Sigmoid colon (tissue), 3 donors: ENCODE measurements at regions not wholly inside any gene's neighbourhood (a gene's known extent, or its start where the extent isn't known, plus 50 kb on each side); places are given as distances from the start of the nearest gene placed in this dataset.

Experiments used
- CTCF ChIP-seq, 4 experiments: fragments of 450-650 bp in 3 of 4; fragments of 200-600 bp in 1 of 4; IDR thresholded peaks; one replicate each; pipeline ENCODE4 v1.5.1; 2016 to 2019; ENCODE audit warnings: antibody characterized with exemption in 4 of 4, mild to moderate bottlenecking in 3 of 4, moderate library complexity in 2 of 4
- POLR2A ChIP-seq, 2 donors: fragments of 450-650 bp; IDR thresholded peaks; one replicate each; pipeline ENCODE4 v1.6.1; 2016; ENCODE audit warnings: antibody characterized with exemption in 2 of 2, mild to moderate bottlenecking in 2 of 2, moderate library complexity in 2 of 2

- TF ChIP-seq CTCF (IDR thresholded peaks at IDR 0.05) (no peak), POLR2A (IDR thresholded peaks at IDR 0.05) (no peak)
Observed at GRCh38 chr4:54852602-54853001, 194.8 kb downstream of the KIT start.
